ENCODE measurements at regions not wholly inside any gene's neighbourhood (a gene's known extent, or its start where the extent isn't known, plus 50 kb on each side); places are given as distances from the start of the nearest gene placed in this dataset.

GRCh38 chr2:220011859-220012258, 384.4 kb downstream of the SLC4A3 start:
- TF ChIP-seq ARNT (IDR thresholded peaks at IDR 0.05) (no peak), TIGD3 (CRISPR knock-in tag; IDR thresholded peaks at IDR 0.05; ENCODE audit: borderline replicate concordance) (no peak), THAP11 (CRISPR knock-in tag; IDR thresholded peaks at IDR 0.05) (no peak), POLR2A (IDR thresholded peaks at IDR 0.05; ENCODE audit: insufficient read depth in 1 of 2, low read depth in 2 of 2, low read length in 2 of 2) (no peak), SRSF4 (IDR thresholded peaks at IDR 0.05; ENCODE audit: low read depth, low read length, poor library complexity, severe bottlenecking) (no peak), BRCA1 (CRISPR knock-in tag; IDR thresholded peaks at IDR 0.05) (no peak), ZFAT (CRISPR knock-in tag; conservative IDR thresholded peaks at IDR 0.05) (no peak), ETS1 (CRISPR knock-in tag; IDR thresholded peaks at IDR 0.05) (no peak)
- TF ChIP-seq, protein P1, sequence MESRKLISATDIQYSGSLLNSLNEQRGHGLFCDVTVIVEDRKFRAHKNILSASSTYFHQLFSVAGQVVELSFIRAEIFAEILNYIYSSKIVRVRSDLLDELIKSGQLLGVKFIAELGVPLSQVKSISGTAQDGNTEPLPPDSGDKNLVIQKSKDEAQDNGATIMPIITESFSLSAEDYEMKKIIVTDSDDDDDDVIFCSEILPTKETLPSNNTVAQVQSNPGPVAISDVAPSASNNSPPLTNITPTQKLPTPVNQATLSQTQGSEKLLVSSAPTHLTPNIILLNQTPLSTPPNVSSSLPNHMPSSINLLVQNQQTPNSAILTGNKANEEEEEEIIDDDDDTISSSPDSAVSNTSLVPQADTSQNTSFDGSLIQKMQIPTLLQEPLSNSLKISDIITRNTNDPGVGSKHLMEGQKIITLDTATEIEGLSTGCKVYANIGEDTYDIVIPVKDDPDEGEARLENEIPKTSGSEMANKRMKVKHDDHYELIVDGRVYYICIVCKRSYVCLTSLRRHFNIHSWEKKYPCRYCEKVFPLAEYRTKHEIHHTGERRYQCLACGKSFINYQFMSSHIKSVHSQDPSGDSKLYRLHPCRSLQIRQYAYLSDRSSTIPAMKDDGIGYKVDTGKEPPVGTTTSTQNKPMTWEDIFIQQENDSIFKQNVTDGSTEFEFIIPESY (CRISPR knock-in tag; IDR thresholded peaks at IDR 0.05), result no peak
